HFF-Myc (cell line): ENCODE measurements at regions not wholly inside any gene's neighbourhood (a gene's known extent, or its start where the extent isn't known, plus 50 kb on each side); places are given as distances from the start of the nearest gene placed in this dataset.

Experiments used
- DNase-seq: peaks from one replicate; pipeline ENCODE4 v3.0.0-alpha.2; 2011; ENCODE audit warnings: low read depth; ENCODE audit errors: extremely low read depth
- H3K4me3 ChIP-seq: replicated peaks from 2 replicates; pipeline ENCODE4 v1.5.1; 2011; ENCODE audit warnings: low read depth, mild to moderate bottlenecking, control low read depth, low read length
- CTCF ChIP-seq: IDR thresholded peaks from 2 replicates; pipeline ENCODE4 v1.5.1; 2012; ENCODE audit warnings: mild to moderate bottlenecking, low read depth, low read length, control low read depth; ENCODE audit errors: missing control alignments

GRCh38 chr6:91428953-91429560 is 842.2 kb upstream of the MAP3K7 start:
- no peak overlapping the region for H3K4me3 ChIP-seq
- no peak for TF ChIP-seq CTCF
- DNase-seq: no peak

- TF ChIP-seq CTCF: no peak
- DNase-seq: no peak
- no peak overlapping the region for H3K4me3 ChIP-seq
Measured at GRCh38 chr6:91428296-91428695, 841.4 kb upstream of the MAP3K7 start.

GRCh38 chr6:91420243-91420642 is 833.4 kb upstream of the MAP3K7 start:
- no peak overlapping the region for H3K4me3 ChIP-seq
- DNase-seq: no peak
- TF ChIP-seq CTCF: no peak

- no peak overlapping the region for H3K4me3 ChIP-seq
- no peak for DNase-seq
- TF ChIP-seq CTCF: no peak
Measured at GRCh38 chr6:91415031-91415605, 828.2 kb upstream of the MAP3K7 start.

- DNase-seq: no peak
- no peak for TF ChIP-seq CTCF
- H3K4me3 ChIP-seq: no peak overlapping the region
Measured at GRCh38 chr6:91412532-91412931, 825.7 kb upstream of the MAP3K7 start.

GRCh38 chr6:91407706-91408105 is 820.8 kb upstream of the MAP3K7 start:
- no peak overlapping the region for H3K4me3 ChIP-seq
- TF ChIP-seq CTCF: no peak
- no peak for DNase-seq

- no peak for DNase-seq
- TF ChIP-seq CTCF: no peak
- H3K4me3 ChIP-seq: no peak overlapping the region
Measured at GRCh38 chr6:91392951-91393350, 806.1 kb upstream of the MAP3K7 start.
